ENCODE measurements at regions not wholly inside any gene's neighbourhood (a gene's known extent, or its start where the extent isn't known, plus 50 kb on each side); places are given as distances from the start of the nearest gene placed in this dataset.

- H3K9me3 ChIP-seq, result no peaks in the 10 kb centered on the region
- WGBS, 2 donors, result 50 to 63% methylated on average over 6 of the region's 6 CpGs
- ATAC-seq (no peak), DNase-seq (no peak), FAIRE-seq (no peak)
- H3K27ac ChIP-seq, result no peak overlapping the region
- H3K27me3 ChIP-seq, result no peaks in the 10 kb centered on the region
- H3K36me3 ChIP-seq, result no peaks in the 10 kb centered on the region
- intact Hi-C loops (cut with DNase I), result no loop called here
- no peaks in the 10 kb centered on the region for H3K4me1 ChIP-seq
- no peak for TF ChIP-seq CTCF (IDR thresholded peaks at IDR 0.05)
- no peak overlapping the region for H3K4me3 ChIP-seq
Observed at GRCh38 chr10:63027531-63027930, 105.6 kb upstream of the NRBF2 start.

- DNase-seq (no peak), FAIRE-seq (no peak), ATAC-seq (no peak)
- 70 to 73% methylated on average over 1 of the region's 1 CpG for WGBS, 2 donors
- no peak overlapping the region for H3K27ac ChIP-seq
- intact Hi-C loops (cut with DNase I), result no loop called here
- H3K36me3 ChIP-seq, result no peaks in the 10 kb centered on the region
- no peaks in the 10 kb centered on the region for H3K4me1 ChIP-seq
- H3K9me3 ChIP-seq, result no peaks in the 10 kb centered on the region
- TF ChIP-seq CTCF (IDR thresholded peaks at IDR 0.05), result no peak
- H3K27me3 ChIP-seq, result no peaks in the 10 kb centered on the region
- no peak overlapping the region for H3K4me3 ChIP-seq
Observed at GRCh38 chr10:63021225-63021624, 111.9 kb upstream of the NRBF2 start.

- Histone ChIP-seq H3K36me3 (no peaks in the 10 kb centered on the region), H3K27me3 (no peaks in the 10 kb centered on the region), H3K4me1 (no peaks in the 10 kb centered on the region), H3K27ac (no peak overlapping the region), H3K9me3 (no peaks in the 10 kb centered on the region), H3K4me3 (no peak overlapping the region)
- ATAC-seq, result no peak
- intact Hi-C loops (cut with DNase I), result no loop called here
- FAIRE-seq, result no peak
- DNase-seq, result no peak
- no peak for TF ChIP-seq CTCF (IDR thresholded peaks at IDR 0.05)
- WGBS, 2 donors, result 40 to 83% methylated on average over 1 of the region's 1 CpG
Observed at GRCh38 chr10:63013755-63014154, 119.4 kb upstream of the NRBF2 start.

- H3K4me3 ChIP-seq, result no peak overlapping the region
- DNase-seq, result no peak
- intact Hi-C loops (cut with DNase I), result no loop called here
- TF ChIP-seq CTCF (IDR thresholded peaks at IDR 0.05), result no peak
- no peak overlapping the region for H3K27ac ChIP-seq
- H3K27me3 ChIP-seq, result no peaks in the 10 kb centered on the region
- H3K9me3 ChIP-seq, result no peaks in the 10 kb centered on the region
- FAIRE-seq, result no peak
- H3K4me1 ChIP-seq, result no peaks in the 10 kb centered on the region
- ATAC-seq, result no peak
- H3K36me3 ChIP-seq, result no peaks in the 10 kb centered on the region
Observed at GRCh38 chr10:63012623-63013022, 120.5 kb upstream of the NRBF2 start.

GRCh38 chr10:63010203-63010602 lies 122.9 kb upstream of the NRBF2 start:
- Histone ChIP-seq H3K4me1 (no peaks in the 10 kb centered on the region), H3K36me3 (no peaks in the 10 kb centered on the region), H3K27ac (no peak overlapping the region), H3K9me3 (no peaks in the 10 kb centered on the region), H3K27me3 (no peaks in the 10 kb centered on the region), H3K4me3 (no peak overlapping the region)
- ATAC-seq, result no peak
- no peak for FAIRE-seq
- WGBS, 2 donors, result 65 to 86% methylated on average over 1 of the region's 1 CpG
- DNase-seq, result no peak
- intact Hi-C loops (cut with DNase I), result no loop called here
- no peak for TF ChIP-seq CTCF (IDR thresholded peaks at IDR 0.05)

All from pancreas (tissue), 10 donors.